ENCODE measurements at regions not wholly inside any gene's neighbourhood (a gene's known extent, or its start where the extent isn't known, plus 50 kb on each side); places are given as distances from the start of the nearest gene placed in this dataset.

DNA sequence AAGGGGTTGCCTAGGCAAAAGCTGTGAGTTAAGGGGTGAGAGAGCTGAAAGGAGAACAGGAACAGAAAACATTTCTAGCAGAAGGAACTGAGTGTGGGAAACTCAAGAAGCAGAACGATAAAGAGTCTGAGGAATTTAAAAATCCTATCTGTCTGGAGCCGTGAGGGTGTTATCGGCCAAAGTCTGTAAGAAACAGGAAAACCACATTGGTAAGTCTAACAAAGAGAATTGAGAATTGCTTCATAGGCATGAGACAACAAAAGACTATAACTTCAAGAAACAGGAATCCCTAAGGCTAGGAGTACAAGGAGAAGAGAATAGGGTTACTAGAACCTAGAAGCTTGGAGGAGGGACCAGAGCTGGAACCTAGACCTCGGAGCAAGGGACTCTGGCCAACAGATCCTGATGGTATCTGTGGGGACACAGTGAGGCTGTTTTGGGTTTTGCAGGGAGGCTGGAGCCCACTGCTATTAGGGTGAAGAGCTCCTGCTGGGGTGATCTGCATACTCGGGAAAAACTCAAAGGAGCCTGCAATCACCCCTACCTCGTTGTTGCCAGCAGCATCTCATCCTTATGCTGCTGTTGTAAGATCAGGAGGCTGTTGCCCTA is 175.6 kb downstream of the FBXO8 start:
- no peak for TF ChIP-seq EZH2 (IDR thresholded peaks at IDR 0.05; ENCODE audit: insufficient read depth, poor library complexity, severe bottlenecking)
- no peak for TF ChIP-seq EZH2phosphoT487 (IDR thresholded peaks at IDR 0.05; ENCODE audit: insufficient read depth, low read depth)

Measured in GM23248 (cell line).